ENCODE measurements at regions not wholly inside any gene's neighbourhood (a gene's known extent, or its start where the extent isn't known, plus 50 kb on each side); places are given as distances from the start of the nearest gene placed in this dataset.

GRCh38 chr10:107498983-107499382 lies 334.5 kb upstream of the SORCS1 start:
- H3K4me3 ChIP-seq, result no peak overlapping the region
- no peaks in the 10 kb centered on the region for H3K4me1 ChIP-seq (ENCODE audit: insufficient read depth)
- H3F3A ChIP-seq (replicated peaks; ENCODE audit: low read depth), result no peaks in the 10 kb centered on the region
- H3K4me2 ChIP-seq, result no peak overlapping the region
- Mint-ChIP-seq H3K9me3 (peaks cover 14% of the 10 kb centered on the region), H3K4me1 (no peaks in the 10 kb centered on the region), H3K27ac (no peak overlapping the region), H3K4me3 (no peak overlapping the region), H3K27me3 (ENCODE audit: insufficient read depth, low read depth, poor library complexity) (peaks cover 2% of the 10 kb centered on the region), H3K36me3 (ENCODE audit: low read depth) (peaks cover 8% of the 10 kb centered on the region)
- H3K9me2 ChIP-seq (ENCODE audit: insufficient read depth), result no peaks in the 10 kb centered on the region; the same call in 1 of the 2 replicates
- H4K20me1 ChIP-seq (replicated peaks; ENCODE audit: insufficient read depth), result no peaks in the 10 kb centered on the region
- no peak for DNase-seq (ENCODE audit: low spot score)
- H3K36me3 ChIP-seq (ENCODE audit: insufficient read depth), result no peaks in the 10 kb centered on the region
- no peaks in the 10 kb centered on the region for H3K27me3 ChIP-seq (ENCODE audit: insufficient read depth)
- ATAC-seq, result no peak
- H3K27ac ChIP-seq (ENCODE audit: low read depth), result no peak overlapping the region
- TF ChIP-seq ZNF114 (CRISPR knock-in tag; IDR thresholded peaks at IDR 0.05) (no peak), ZNF462 (CRISPR knock-in tag; IDR thresholded peaks at IDR 0.05) (no peak), REST (IDR thresholded peaks at IDR 0.05; ENCODE audit: unreplicated experiment) (no peak), STAT1 (IDR thresholded peaks at IDR 0.05; ENCODE audit: unreplicated experiment) (no peak), CTCF (conservative IDR thresholded peaks at IDR 0.05; ENCODE audit: low read depth in 2 of 2) (no peak), POLR2AphosphoS5 (IDR thresholded peaks at IDR 0.05; ENCODE audit: low read depth) (no peak), CREB1 (CRISPR knock-in tag; IDR thresholded peaks at IDR 0.05; ENCODE audit: low read depth) (no peak), ZNF331 (CRISPR knock-in tag; IDR thresholded peaks at IDR 0.05; ENCODE audit: low read depth) (no peak), EZH2 (IDR thresholded peaks at IDR 0.05; ENCODE audit: low read depth, unreplicated experiment) (no peak), ETS1 (IDR thresholded peaks at IDR 0.05) (no peak), EZH2phosphoT487 (IDR thresholded peaks at IDR 0.05; ENCODE audit: unreplicated experiment) (no peak), NANOG (IDR thresholded peaks at IDR 0.05; ENCODE audit: borderline replicate concordance) (no peak), JUNB (IDR thresholded peaks at IDR 0.05; ENCODE audit: unreplicated experiment) (no peak)
- H3K79me2 ChIP-seq (replicated peaks; ENCODE audit: insufficient read depth), result no peaks in the 10 kb centered on the region
- H2AFZ ChIP-seq, result no peak overlapping the region

Measured in GM23338 (cell line).